Body of pancreas (tissue), 4 donors: ENCODE measurements at regions not wholly inside any gene's neighbourhood (a gene's known extent, or its start where the extent isn't known, plus 50 kb on each side); places are given as distances from the start of the nearest gene placed in this dataset.

Source experiments
- CTCF ChIP-seq, 7 experiments: fragments of 450-650 bp in 4 of 7; fragments of 200-600 bp in 3 of 7; sonication (generic) in 3 of 7; IDR thresholded peaks; one replicate each; pipeline ENCODE4 v1.5.1; 2016 to 2019; ENCODE audit warnings: antibody characterized with exemption in 7 of 7
- POLR2A ChIP-seq, 3 donors: fragments of 450-650 bp; IDR thresholded peaks; one replicate each; pipeline ENCODE4 v1.6.1; 2016; ENCODE audit warnings: antibody characterized with exemption in 3 of 3, mild to moderate bottlenecking in 2 of 3

- no peak for TF ChIP-seq CTCF (IDR thresholded peaks at IDR 0.05)
- no peak for TF ChIP-seq POLR2A (IDR thresholded peaks at IDR 0.05)
Observed at GRCh38 chr9:110095161-110095595, 112.8 kb downstream of the C9orf152 start.
